K562 (cell line): ENCODE measurements at regions not wholly inside any gene's neighbourhood (a gene's known extent, or its start where the extent isn't known, plus 50 kb on each side); places are given as distances from the start of the nearest gene placed in this dataset.

Source experiments
- ATAC-seq: fragments of 200-7000 bp; cut with Tn5 transposase; 3 replicates; pipeline ENCODE4 v1.9.1; 2020; ENCODE audit warnings: moderate library complexity
- BruUV-seq: library from RNA; stranded (reverse); fragments of 400-500 nt; replicated peaks from 2 replicates; lab custom pipeline; 2021; lab: Mats Ljungman, UMichigan
- CTCF ChIA-PET: fragments of 300-600 bp; formaldehyde crosslinking; extraction: SDS; loops from one replicate; lab custom pipeline; 2021; ENCODE audit warnings: low intra/inter-chr PET ratio; lab: Yijun Ruan, JAX
- POLR2A ChIA-PET: fragments of 300-600, 350-650 bp; sonication (Branson Sonifier 250); formaldehyde crosslinking; extraction: SDS; loops from one replicate; lab custom pipeline; 2021; ENCODE audit warnings: antibody characterized with exemption, inconsistent platforms; lab: Yijun Ruan, JAX
- DNase-seq, 4 experiments: peaks; one replicate each; pipeline versions ENCODE4 v3.0.0 to v3.0.0-alpha.2; 2011 to 2018; ENCODE audit warnings: low spot score in 3 of 4, mixed read lengths in 3 of 4; ENCODE audit errors: extremely low read depth in 1 of 4
- FAIRE-seq: peaks from 2 replicates; lab custom pipeline; 2011; peaks lifted over from hg19 to GRCh38; lab: Jason Lieb, UNC
- H2AFZ ChIP-seq: 2 replicates; pipeline ENCODE4 v1.6.0; 2011; ENCODE audit warnings: low read depth, low read length, control low read depth, inconsistent platforms
- H3K27ac ChIP-seq: fragments of 200-600 bp; 3 replicates; pipeline ENCODE4 v1.8.0; 2011; ENCODE audit warnings: low read depth, mild to moderate bottlenecking, control low read depth, inconsistent platforms, low read length, moderate library complexity, mixed read lengths; ENCODE audit errors: extremely low read depth
- H3K27me3 ChIP-seq, 2 experiments: fragments of 300-600 bp in 1 of 2; 2 replicates in 1 of 2; 3 replicates in 1 of 2; pipeline versions ENCODE4 v1.6.0 to v1.8.0; 2011; ENCODE audit warnings: inconsistent platforms in 2 of 2, low read length in 2 of 2, mild to moderate bottlenecking in 1 of 2, mixed read lengths in 1 of 2, moderate library complexity in 1 of 2; ENCODE audit not compliant: control insufficient read depth in 2 of 2, insufficient read depth in 2 of 2
- H3K36me3 ChIP-seq: fragments of 300-600 bp; 3 replicates; pipeline ENCODE4 v1.8.0; 2011; ENCODE audit warnings: mild to moderate bottlenecking, low read length, inconsistent platforms; ENCODE audit not compliant: control insufficient read depth, insufficient read depth
- H3K4me1 ChIP-seq, 2 experiments: fragments of 200-600 bp in 1 of 2; replicated peaks in 1 of 2; 2 replicates in 1 of 2; 3 replicates in 1 of 2; pipeline versions ENCODE4 v1.5.1 to v1.8.0; 2011; ENCODE audit warnings: inconsistent platforms in 2 of 2, low read length in 2 of 2, mild to moderate bottlenecking in 1 of 2, mixed read lengths in 1 of 2, moderate library complexity in 1 of 2; ENCODE audit not compliant: control insufficient read depth in 2 of 2, insufficient read depth in 2 of 2
- H3K4me2 ChIP-seq: 2 replicates; pipeline ENCODE4 v1.6.1; 2011; ENCODE audit warnings: low read length, control low read depth, inconsistent platforms, mixed read lengths; ENCODE audit not compliant: insufficient read depth
- H3K4me3 ChIP-seq: fragments of 200-600 bp; sonication (generic), shearing (Covaris generic); 2 replicates; pipeline ENCODE4 v1.5.1; 2016; ENCODE audit warnings: control low read depth, inconsistent platforms
- H3K79me2 ChIP-seq: fragments of 200-600 bp; 3 replicates; pipeline ENCODE4 v1.8.0; 2011; ENCODE audit warnings: low read length, inconsistent platforms; ENCODE audit not compliant: control insufficient read depth, insufficient read depth
- H3K9ac ChIP-seq, 2 experiments: 2 replicates each; pipeline versions ENCODE4 v1.6.0 to v1.6.1; 2011; ENCODE audit warnings: low read depth in 2 of 2, low read length in 2 of 2, control low read depth in 1 of 2, inconsistent platforms in 1 of 2, mild to moderate bottlenecking in 1 of 2, mixed read lengths in 1 of 2; ENCODE audit not compliant: insufficient read depth in 1 of 2
- H3K9me1 ChIP-seq: one replicate; pipeline ENCODE4 v1.6.0; 2011; ENCODE audit warnings: inconsistent platforms, mild to moderate bottlenecking, low read length, moderate library complexity; ENCODE audit not compliant: control insufficient read depth, insufficient read depth
- H3K9me3 ChIP-seq: replicated peaks from 2 replicates; pipeline ENCODE4 v1.5.1; 2011; ENCODE audit warnings: low read depth, low read length, inconsistent platforms; ENCODE audit not compliant: control insufficient read depth, insufficient read depth
- H4K20me1 ChIP-seq: replicated peaks from 2 replicates; pipeline ENCODE4 v1.6.1; 2011; ENCODE audit warnings: low read length, inconsistent platforms, mixed read lengths; ENCODE audit not compliant: control insufficient read depth, insufficient read depth
- BCL6 ChIP-seq: fragments of 250-450 bp; sonication (Bioruptor Pico); IDR thresholded peaks from 2 replicates; pipeline ENCODE4 v1.4.0; 2020
- CAMTA2 ChIP-seq: fragments of 250-450 bp; sonication (Bioruptor Pico); conservative IDR thresholded peaks from 2 replicates; pipeline ENCODE4 v1.5.1; 2022
- ELF4 ChIP-seq: fragments of 450-650 bp; formaldehyde crosslinking; IDR thresholded peaks from 2 replicates; pipeline ENCODE4 v1.4.0; 2022; ENCODE audit warnings: missing genetic modification characterization
- GATAD2B ChIP-seq: fragments of 450-650 bp; IDR thresholded peaks from 2 replicates; pipeline ENCODE4 v1.6.1; 2017; ENCODE audit warnings: mild to moderate bottlenecking, borderline replicate concordance
- NEUROD1 ChIP-seq: fragments of 150-350 bp; IDR thresholded peaks from 2 replicates; pipeline ENCODE4 v1.6.1; 2014; ENCODE audit warnings: borderline replicate concordance, low read length, low read depth; ENCODE audit not compliant: partially characterized antibody
- RBBP5 ChIP-seq: fragments of 200-600 bp; sonication (generic); IDR thresholded peaks from 2 replicates; pipeline ENCODE4 v1.6.1; 2012; ENCODE audit warnings: borderline replicate concordance, mild to moderate bottlenecking, low read length, control low read depth, inconsistent platforms; ENCODE audit not compliant: insufficient read depth, poor library complexity, severe bottlenecking
- RBM14 ChIP-seq: fragments of 200-400 bp; formaldehyde crosslinking; IDR thresholded peaks from 2 replicates; pipeline ENCODE4 v1.6.1; 2018; ENCODE audit warnings: low read depth, mild to moderate bottlenecking, low read length, moderate library complexity, borderline replicate concordance; ENCODE audit not compliant: insufficient read depth
- RFX7 ChIP-seq: fragments of 250-450 bp; sonication (Bioruptor Pico); IDR thresholded peaks from 2 replicates; pipeline ENCODE4 v1.5.1; 2021; ENCODE audit warnings: mild to moderate bottlenecking
- SLC30A9 ChIP-seq: fragments of 250-450 bp; sonication (Bioruptor Pico); IDR thresholded peaks from 2 replicates; pipeline ENCODE4 v1.8.0; 2022; ENCODE audit warnings: mild to moderate bottlenecking, moderate library complexity
- SRSF1 ChIP-seq: fragments of 200-400 bp; formaldehyde crosslinking; IDR thresholded peaks from 2 replicates; pipeline ENCODE4 v1.6.1; 2017; ENCODE audit warnings: mild to moderate bottlenecking, low read depth, low read length, moderate library complexity
- TAF1 ChIP-seq: IDR thresholded peaks from 2 replicates; pipeline ENCODE4 v1.6.1; 2011; ENCODE audit warnings: mild to moderate bottlenecking, low read length, moderate library complexity; ENCODE audit not compliant: insufficient read depth, control insufficient read depth, severe bottlenecking; ENCODE audit errors: extremely low read depth
- YY1 ChIP-seq, 3 experiments: IDR thresholded peaks; 2 replicates each; pipeline ENCODE4 v1.6.1; 2011; ENCODE audit warnings: low read length in 2 of 3, mild to moderate bottlenecking in 2 of 3, moderate library complexity in 2 of 3, borderline replicate concordance in 1 of 3, control low read depth in 1 of 3, low read depth in 1 of 3; ENCODE audit not compliant: insufficient read depth in 3 of 3, insufficient replicate concordance in 2 of 3, control insufficient read depth in 1 of 3, insufficient read length in 1 of 3; ENCODE audit errors: extremely low read depth in 1 of 3
- WGBS: fragments of 100-300 bp; shearing (Covaris generic); methylation state at CpG from one replicate; pipeline ENCODE4 v1.1.6; 2016; ENCODE audit warnings: low coverage, mixed read lengths; ENCODE audit not compliant: insufficient coverage; ENCODE audit errors: missing lambda C conversion rate; 5-methylcytosine and 5-hydroxymethylcytosine counted together
- in situ Hi-C: fragments of 300-500 bp; cut with MboI; formaldehyde crosslinking; loops from 4 replicates; pipeline ENCODE4 v1.15.0; 2018; ENCODE audit warnings: inconsistent platforms, mixed read lengths
- intact Hi-C: fragments of 100-400 bp; cut with micrococcal nuclease; formaldehyde crosslinking; loops from 2 replicates; pipeline ENCODE4 v1.14.2; 2022
- TF ChIP-seq, protein P1 (sequence below): fragments of 450-650 bp; IDR thresholded peaks from 2 replicates; pipeline ENCODE4 v1.6.1; 2016; ENCODE audit warnings: missing biosample characterization, missing genetic modification characterization
- TF ChIP-seq, protein P2 (sequence below): fragments of 200-400 bp; formaldehyde crosslinking; IDR thresholded peaks from 2 replicates; pipeline ENCODE4 v1.6.1; 2017; ENCODE audit warnings: mild to moderate bottlenecking, low read depth, low read length, moderate library complexity

DNA sequence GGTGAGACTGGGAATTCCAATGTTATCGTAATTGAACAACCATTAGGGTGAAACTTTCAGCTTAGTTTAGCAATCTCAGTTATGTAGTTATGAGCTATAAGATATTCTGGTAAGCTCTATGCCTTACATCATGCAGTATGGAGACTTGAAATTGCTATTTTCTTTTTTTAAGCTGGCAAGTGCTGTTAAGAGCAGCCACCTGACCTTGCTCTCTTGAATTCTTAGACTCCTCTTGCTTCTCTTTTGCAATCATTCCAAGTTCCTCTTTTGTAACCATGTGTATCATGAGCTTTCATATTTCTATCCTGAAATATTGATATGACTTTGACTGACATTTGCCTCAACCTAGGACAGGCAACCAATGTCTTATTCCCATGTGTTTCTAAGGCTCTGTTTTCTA lies 446.3 kb upstream of the SLC35B3 start:
- Histone ChIP-seq H3K9me1 (no peaks in the 10 kb centered on the region), H3K27me3 (no peaks in the 10 kb centered on the region), H3K9ac (no peak overlapping the region), H2AFZ (no peak overlapping the region), H4K20me1 (no peaks in the 10 kb centered on the region), H3K4me3 (no peak overlapping the region), H3K79me2 (no peaks in the 10 kb centered on the region), H3K9me3 (0 out of 2 replicates have a peak, but pooled peaks cover 1% of the 10 kb centered on the region), H3K4me2 (no peak overlapping the region), H3K27ac (no peak overlapping the region), H3K4me1 (no peaks in the 10 kb centered on the region), H3K36me3 (no peaks in the 10 kb centered on the region)
- TF ChIP-seq RFX7 (CRISPR knock-in tag) (no peak), TAF1 (no peak), NEUROD1 (no peak), SLC30A9 (CRISPR knock-in tag) (no peak), SRSF1 (no peak), ELF4 (CRISPR knock-in tag) (no peak), RBM14 (no peak), YY1 (IDR thresholded peaks at IDR 0.05; ENCODE audit: borderline replicate concordance in 1 of 3, control insufficient read depth in 1 of 3, extremely low read depth in 1 of 3, insufficient read depth in 3 of 3, insufficient read length in 1 of 3, insufficient replicate concordance in 2 of 3, low read depth in 1 of 3, low read length in 2 of 3) (no peak), GATAD2B (no peak), BCL6 (CRISPR knock-in tag) (no peak), CAMTA2 (CRISPR knock-in tag) (no peak), RBBP5 (no peak)
- TF ChIP-seq, protein P1, sequence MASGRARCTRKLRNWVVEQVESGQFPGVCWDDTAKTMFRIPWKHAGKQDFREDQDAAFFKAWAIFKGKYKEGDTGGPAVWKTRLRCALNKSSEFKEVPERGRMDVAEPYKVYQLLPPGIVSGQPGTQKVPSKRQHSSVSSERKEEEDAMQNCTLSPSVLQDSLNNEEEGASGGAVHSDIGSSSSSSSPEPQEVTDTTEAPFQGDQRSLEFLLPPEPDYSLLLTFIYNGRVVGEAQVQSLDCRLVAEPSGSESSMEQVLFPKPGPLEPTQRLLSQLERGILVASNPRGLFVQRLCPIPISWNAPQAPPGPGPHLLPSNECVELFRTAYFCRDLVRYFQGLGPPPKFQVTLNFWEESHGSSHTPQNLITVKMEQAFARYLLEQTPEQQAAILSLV, result no peak
- TF ChIP-seq, protein P2, sequence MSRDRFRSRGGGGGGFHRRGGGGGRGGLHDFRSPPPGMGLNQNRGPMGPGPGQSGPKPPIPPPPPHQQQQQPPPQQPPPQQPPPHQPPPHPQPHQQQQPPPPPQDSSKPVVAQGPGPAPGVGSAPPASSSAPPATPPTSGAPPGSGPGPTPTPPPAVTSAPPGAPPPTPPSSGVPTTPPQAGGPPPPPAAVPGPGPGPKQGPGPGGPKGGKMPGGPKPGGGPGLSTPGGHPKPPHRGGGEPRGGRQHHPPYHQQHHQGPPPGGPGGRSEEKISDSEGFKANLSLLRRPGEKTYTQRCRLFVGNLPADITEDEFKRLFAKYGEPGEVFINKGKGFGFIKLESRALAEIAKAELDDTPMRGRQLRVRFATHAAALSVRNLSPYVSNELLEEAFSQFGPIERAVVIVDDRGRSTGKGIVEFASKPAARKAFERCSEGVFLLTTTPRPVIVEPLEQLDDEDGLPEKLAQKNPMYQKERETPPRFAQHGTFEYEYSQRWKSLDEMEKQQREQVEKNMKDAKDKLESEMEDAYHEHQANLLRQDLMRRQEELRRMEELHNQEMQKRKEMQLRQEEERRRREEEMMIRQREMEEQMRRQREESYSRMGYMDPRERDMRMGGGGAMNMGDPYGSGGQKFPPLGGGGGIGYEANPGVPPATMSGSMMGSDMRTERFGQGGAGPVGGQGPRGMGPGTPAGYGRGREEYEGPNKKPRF, result no peak
- POLR2A ChIA-PET, result no interaction called here
- ATAC-seq (no peak), FAIRE-seq (no peak), DNase-seq (no peak)
- BruUV-seq, result no TSS peak
- WGBS, result 0% methylated on average over 1 of the region's 1 CpG
- intact Hi-C loops, result no loop called here
- in situ Hi-C loops, result no loop called here
- CTCF ChIA-PET, result no interaction called here
